ENCODE measurements at regions not wholly inside any gene's neighbourhood (a gene's known extent, or its start where the extent isn't known, plus 50 kb on each side); places are given as distances from the start of the nearest gene placed in this dataset.

GRCh38 chr4:136768213-136768924 is 763.9 kb downstream of the PCDH18 start:
- H3K4me3 Mint-ChIP-seq, result peak overlapping the region; percentile 28
- Histone ChIP-seq H3K27ac (no peak overlapping the region), H3F3A (ENCODE audit: low read depth) (no peaks in the 10 kb centered on the region), H2AFZ (replicated peaks) (no peak overlapping the region), H3K27me3 (no peaks in the 10 kb centered on the region), H3K4me2 (no peak overlapping the region), H3K4me3 (no peak overlapping the region), H3K36me3 (no peaks in the 10 kb centered on the region), H3K4me1 (peaks cover 7% of the 10 kb centered on the region), H3K9ac (no peak overlapping the region), H4K20me1 (ENCODE audit: low read depth) (no peaks in the 10 kb centered on the region), H3K9me3 (ENCODE audit: low read depth) (no peaks in the 10 kb centered on the region), H3K79me2 (ENCODE audit: low read depth) (no peaks in the 10 kb centered on the region)
- H3K27ac Mint-ChIP-seq, result peak overlapping the region; percentile 76
- no peaks in the 10 kb centered on the region for H3K27me3 Mint-ChIP-seq (ENCODE audit: insufficient read depth, low read depth)
- peaks cover 20% of the 10 kb centered on the region for H3K4me1 Mint-ChIP-seq
- TF ChIP-seq EZH2 (IDR thresholded peaks at IDR 0.05) (no peak), CTCF (IDR thresholded peaks at IDR 0.05) (no peak), EZH2phosphoT487 (IDR thresholded peaks at IDR 0.05) (no peak)
- H3K9me3 Mint-ChIP-seq, result peaks cover 4% of the 10 kb centered on the region
- DNase-seq (ENCODE audit: low spot score), result no peak
- H3K36me3 Mint-ChIP-seq, result no peaks in the 10 kb centered on the region

GRCh38 chr4:136763919-136764318 is 768.4 kb downstream of the PCDH18 start:
- DNase-seq (ENCODE audit: low spot score), result no peak
- H3K4me3 ChIP-seq, result no peak overlapping the region
- H3K27ac ChIP-seq, result no peak overlapping the region
- no peak overlapping the region for H3K9ac ChIP-seq
- H3K4me1 Mint-ChIP-seq, result peaks cover 17% of the 10 kb centered on the region
- H2AFZ ChIP-seq (replicated peaks), result peak overlapping the region; percentile 76
- H3K36me3 Mint-ChIP-seq, result no peaks in the 10 kb centered on the region
- H3F3A ChIP-seq (ENCODE audit: low read depth), result no peaks in the 10 kb centered on the region
- H3K27ac Mint-ChIP-seq, result no peak overlapping the region
- no peaks in the 10 kb centered on the region for H3K9me3 ChIP-seq (ENCODE audit: low read depth)
- no peaks in the 10 kb centered on the region for H3K27me3 Mint-ChIP-seq (ENCODE audit: insufficient read depth, low read depth)
- H3K36me3 ChIP-seq, result no peaks in the 10 kb centered on the region
- no peak overlapping the region for H3K4me3 Mint-ChIP-seq
- H3K4me2 ChIP-seq, result no peak overlapping the region
- peaks cover 6% of the 10 kb centered on the region for H3K4me1 ChIP-seq
- no peaks in the 10 kb centered on the region for H3K79me2 ChIP-seq (ENCODE audit: low read depth)
- no peaks in the 10 kb centered on the region for H4K20me1 ChIP-seq (ENCODE audit: low read depth)
- H3K9me3 Mint-ChIP-seq, result peaks cover 4% of the 10 kb centered on the region
- H3K27me3 ChIP-seq, result no peaks in the 10 kb centered on the region
- no peak for TF ChIP-seq CTCF (IDR thresholded peaks at IDR 0.05)
- no peak for TF ChIP-seq EZH2 (IDR thresholded peaks at IDR 0.05)
- TF ChIP-seq EZH2phosphoT487 (IDR thresholded peaks at IDR 0.05), result no peak

GRCh38 chr4:136755531-136755916 is 776.8 kb downstream of the PCDH18 start:
- Histone ChIP-seq H3K36me3 (no peaks in the 10 kb centered on the region), H3K27ac (no peak overlapping the region), H4K20me1 (ENCODE audit: low read depth) (no peaks in the 10 kb centered on the region), H3K4me3 (no peak overlapping the region), H3K9ac (no peak overlapping the region), H3K27me3 (no peaks in the 10 kb centered on the region), H3F3A (ENCODE audit: low read depth) (no peaks in the 10 kb centered on the region), H3K4me2 (no peak overlapping the region), H3K79me2 (ENCODE audit: low read depth) (no peaks in the 10 kb centered on the region), H2AFZ (replicated peaks) (no peak overlapping the region), H3K9me3 (ENCODE audit: low read depth) (no peaks in the 10 kb centered on the region), H3K4me1 (no peaks in the 10 kb centered on the region)
- Mint-ChIP-seq H3K9me3 (no peaks in the 10 kb centered on the region), H3K27ac (no peak overlapping the region), H3K4me1 (peaks cover 13% of the 10 kb centered on the region), H3K36me3 (no peaks in the 10 kb centered on the region), H3K4me3 (no peak overlapping the region), H3K27me3 (ENCODE audit: insufficient read depth, low read depth) (no peaks in the 10 kb centered on the region)
- DNase-seq (ENCODE audit: low spot score), result no peak
- TF ChIP-seq CTCF (IDR thresholded peaks at IDR 0.05) (no peak), EZH2phosphoT487 (IDR thresholded peaks at IDR 0.05) (no peak), EZH2 (IDR thresholded peaks at IDR 0.05) (no peak)
